NCI-H345 treated with DMSO at 0.1 percent for 48 hours (cell line): ENCODE measurements at regions not wholly inside any gene's neighbourhood (a gene's known extent, or its start where the extent isn't known, plus 50 kb on each side); places are given as distances from the start of the nearest gene placed in this dataset.

ENCODE experiments used
- DNase-seq: peaks from one replicate; lab custom pipeline; 2025; ENCODE audit not compliant: unreplicated experiment; lab: John Stamatoyannopoulos, UW

GRCh38 chr16:63982741-63983140 lies 1139.1 kb downstream of the CDH11 start:
- no peak for DNase-seq

DNA sequence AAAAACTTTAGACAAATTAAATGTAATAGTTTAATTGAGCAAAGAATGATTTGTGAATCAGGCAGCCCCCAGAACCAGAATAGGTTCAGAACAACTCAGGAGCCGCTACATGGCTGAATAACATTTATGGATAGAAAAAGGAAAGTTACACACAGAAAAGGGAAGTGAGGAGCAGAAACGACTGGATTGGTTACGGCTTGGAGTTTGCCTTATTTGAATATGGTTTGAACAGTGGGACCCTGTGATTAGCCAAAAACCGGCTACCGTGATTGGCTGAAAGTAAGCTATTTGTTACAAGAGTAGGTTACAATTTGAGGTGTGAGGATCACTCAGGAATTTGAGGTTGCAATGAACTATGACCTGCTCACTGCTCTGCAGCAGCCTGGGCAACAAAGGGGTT lies 1139.8 kb downstream of the CDH11 start:
- DNase-seq = no peak

DNA sequence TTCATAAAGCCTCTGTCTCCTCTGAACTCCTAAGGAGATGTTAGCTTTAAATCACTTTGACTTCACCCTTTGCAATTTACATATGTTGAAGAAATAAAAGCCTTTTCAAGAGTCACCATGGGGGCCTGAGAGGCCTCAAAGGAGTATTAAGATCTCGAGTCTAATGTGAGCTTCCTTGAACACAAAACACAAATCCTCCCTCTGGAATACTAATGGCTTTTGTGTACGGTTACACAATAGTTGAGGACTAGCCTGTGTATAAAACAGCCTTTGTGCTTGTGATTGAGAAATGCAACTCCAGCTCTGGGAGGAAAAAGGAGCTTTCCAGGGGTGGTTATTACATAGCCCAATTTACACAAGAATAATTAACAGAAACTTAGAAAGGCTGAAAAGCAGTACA lies 1140.2 kb downstream of the CDH11 start:
- DNase-seq = no peak

GRCh38 chr16:63980763-63981162 lies 1141.1 kb downstream of the CDH11 start:
- no peak for DNase-seq

DNA sequence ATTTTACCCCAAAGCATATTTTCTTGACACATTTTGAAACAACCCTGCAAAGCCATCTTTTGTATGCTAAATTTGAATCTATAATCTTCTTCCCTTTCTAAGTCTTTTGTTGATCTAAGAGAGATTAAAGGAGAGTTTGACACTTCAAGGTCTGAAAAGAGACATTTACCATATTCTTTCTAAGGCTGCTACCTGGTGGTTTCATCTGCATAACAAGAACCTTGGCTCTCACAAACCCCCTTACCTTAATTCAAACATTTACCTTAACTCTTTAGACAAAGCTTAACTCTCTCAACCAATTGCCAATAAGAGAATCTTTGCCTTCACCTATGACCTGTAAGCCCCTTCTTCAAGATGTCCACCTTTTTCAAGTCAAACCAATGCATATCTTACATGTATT lies 1143.6 kb downstream of the CDH11 start:
- no peak for DNase-seq

GRCh38 chr16:63976345-63976744 lies 1145.5 kb downstream of the CDH11 start:
- DNase-seq = no peak

- no peak for DNase-seq
These were observed 1146.2 kb downstream of the CDH11 start for GRCh38 chr16:63975669-63976068.

- no peak for DNase-seq
These were observed 1153.9 kb downstream of the CDH11 start for GRCh38 chr16:63967966-63968365.

DNA sequence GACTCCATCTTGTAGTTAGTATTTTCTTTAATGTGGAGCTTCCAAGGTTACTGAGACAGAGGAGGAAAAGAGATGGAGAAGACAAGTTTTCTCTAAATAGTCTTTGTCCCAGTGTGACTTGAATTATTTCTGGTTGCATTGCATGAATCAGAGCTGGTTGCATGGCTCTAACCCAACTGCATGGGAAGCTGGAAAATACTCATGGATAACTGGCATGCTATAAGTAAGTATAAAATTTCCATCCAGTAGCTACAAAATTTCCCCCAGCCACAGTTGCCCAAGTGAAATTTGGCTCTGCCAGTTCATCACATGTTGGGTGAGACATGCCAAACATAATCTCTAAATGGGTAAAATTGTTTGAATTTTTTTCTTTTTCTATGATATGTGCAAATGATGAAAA lies 1161.5 kb downstream of the CDH11 start:
- DNase-seq = no peak

DNA sequence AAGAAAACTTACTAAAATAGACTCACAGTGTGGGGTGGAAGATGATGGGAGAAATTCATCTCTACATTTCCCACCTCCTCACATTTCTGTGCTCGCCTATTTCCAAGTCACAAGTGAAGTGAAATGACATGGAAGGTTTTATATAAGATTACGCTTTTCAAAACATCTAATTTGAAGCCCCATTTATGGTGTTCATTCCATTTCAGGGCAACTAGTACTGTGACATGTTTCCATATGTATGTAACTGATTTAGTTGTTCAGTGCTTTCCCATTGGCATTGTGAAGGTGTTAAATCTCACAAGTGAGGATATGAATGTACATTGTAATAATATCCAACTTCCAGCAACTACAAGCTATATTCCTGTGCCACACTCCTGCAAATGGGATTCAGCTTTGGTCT lies 1174.8 kb downstream of the CDH11 start:
- DNase-seq = no peak

DNA sequence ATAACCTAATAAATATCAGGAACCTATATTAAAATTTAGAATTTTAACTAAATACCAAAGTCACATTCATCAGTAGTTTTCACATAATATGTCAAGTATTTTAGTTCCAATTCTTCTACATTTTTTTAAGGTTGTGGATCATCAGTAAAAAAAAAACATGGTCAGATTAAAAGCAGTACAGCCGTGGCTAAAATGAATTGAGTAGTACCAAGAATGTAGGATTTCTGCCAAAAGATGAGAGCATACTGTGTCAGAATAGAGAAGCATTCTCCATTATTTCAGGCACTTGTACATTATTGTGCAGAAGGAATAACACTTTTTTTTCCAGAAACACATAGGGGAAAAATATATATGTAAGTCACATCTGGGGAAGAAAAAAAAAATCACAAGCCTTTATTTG lies 1176.1 kb downstream of the CDH11 start:
- no peak for DNase-seq

DNA sequence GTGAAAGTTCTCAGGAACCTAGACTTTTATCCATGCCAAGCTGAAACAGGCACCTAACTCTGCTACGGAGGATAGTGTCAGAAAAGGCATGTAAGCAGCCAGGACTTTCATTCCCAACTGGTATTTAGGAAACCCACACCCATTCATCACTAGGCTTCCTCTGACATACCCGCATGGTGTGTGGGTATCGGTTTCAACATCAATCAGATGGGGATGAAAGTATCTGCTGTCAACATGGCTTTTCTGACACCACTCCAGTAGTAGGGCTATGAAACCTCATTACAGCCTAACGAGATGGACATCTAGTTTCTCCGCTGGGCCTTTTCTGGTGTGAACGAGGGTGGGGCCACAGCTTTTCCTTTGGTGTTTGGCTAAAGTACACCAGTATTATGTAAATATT lies 1178.3 kb downstream of the CDH11 start:
- no peak for DNase-seq

DNA sequence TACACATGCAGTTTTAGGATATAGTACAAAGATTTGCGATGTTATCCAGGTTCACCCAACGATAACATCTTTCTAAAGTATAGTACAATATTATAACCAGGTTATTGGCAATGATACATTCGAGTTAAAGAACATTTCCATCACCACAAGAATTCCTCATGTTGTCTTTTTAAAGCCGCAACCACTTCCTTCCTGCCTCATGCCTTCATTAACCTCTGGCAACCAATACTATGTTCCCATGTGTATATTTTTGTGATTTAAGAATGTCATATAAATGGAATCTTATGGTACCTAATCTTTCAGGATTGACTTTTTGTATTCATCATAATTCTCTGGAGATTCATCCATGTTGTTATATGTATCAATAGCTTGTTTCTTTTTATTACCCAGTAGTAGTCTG lies 1183.2 kb downstream of the CDH11 start:
- no peak for DNase-seq

DNA sequence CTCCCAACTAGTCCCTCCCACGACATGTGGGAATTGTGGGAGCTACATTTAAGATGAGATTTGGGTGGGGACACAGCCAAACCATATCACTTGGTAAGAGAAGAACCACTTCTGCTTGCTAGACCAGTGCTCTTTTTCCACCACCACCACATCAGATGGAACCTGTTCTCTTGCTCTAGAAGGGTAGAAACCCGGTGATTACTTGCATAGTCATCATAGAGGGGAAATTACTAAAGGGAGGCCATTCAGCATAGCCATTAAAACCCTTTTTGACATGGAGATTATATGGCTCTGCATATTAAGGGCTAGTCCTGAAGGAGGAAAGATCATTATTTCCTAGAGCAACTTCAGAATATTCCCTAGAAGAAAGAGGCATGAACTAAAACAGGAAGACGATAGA lies 1188.0 kb downstream of the CDH11 start:
- DNase-seq = no peak

- no peak for DNase-seq
These were observed 1193.4 kb downstream of the CDH11 start for GRCh38 chr16:63928421-63928820.

DNA sequence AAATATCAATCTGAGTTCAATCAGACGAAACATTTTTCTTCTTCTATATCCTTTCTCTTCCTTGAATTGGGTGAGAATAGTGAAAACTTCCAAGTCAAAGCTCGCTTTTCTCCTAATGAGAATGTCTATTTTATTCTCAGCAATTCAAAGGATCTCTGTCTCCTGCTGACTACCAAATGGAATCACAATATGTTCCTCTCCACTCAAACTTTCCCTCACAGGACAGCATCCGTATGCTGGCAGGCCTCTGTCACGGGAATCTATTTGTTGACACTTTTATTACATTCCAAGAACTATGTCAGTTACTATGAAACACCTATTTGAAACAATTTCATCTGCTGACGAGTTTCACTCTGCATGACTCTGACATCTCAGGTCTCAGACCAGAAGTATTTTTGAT lies 1196.6 kb downstream of the CDH11 start:
- DNase-seq = no peak

- DNase-seq = no peak
These were observed 1199.3 kb downstream of the CDH11 start for GRCh38 chr16:63922560-63922959.

DNA sequence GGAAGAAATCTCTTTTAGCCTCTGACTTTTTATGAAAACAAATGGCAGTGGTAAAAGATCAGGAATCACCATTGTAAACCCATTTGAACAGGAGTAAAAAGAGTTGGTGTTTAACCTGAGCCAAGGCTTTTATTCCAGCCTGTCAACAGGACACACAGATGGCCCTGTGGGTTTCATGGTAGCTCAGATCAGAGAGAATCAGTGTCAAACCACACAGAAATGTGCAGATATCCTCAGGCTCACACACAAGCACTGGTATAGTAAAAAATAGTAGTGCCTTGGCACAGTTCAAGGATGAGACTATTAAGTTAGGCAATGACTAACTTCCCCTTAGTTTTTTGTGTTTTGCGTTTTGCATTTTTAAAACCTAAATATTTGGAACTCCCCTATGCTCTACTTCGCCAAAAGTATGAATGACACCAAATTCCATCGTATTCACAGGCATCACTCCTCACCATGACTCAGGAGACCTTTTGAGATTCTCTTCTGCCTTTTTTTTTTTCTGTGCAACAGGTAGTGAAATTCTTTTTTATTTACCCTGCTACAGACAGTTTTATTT lies 1200.0 kb downstream of the CDH11 start:
- no peak for DNase-seq

- DNase-seq = no peak
These were observed 1208.6 kb downstream of the CDH11 start for GRCh38 chr16:63913290-63913689.

GRCh38 chr16:63907251-63907650 lies 1214.6 kb downstream of the CDH11 start:
- no peak for DNase-seq

- no peak for DNase-seq
These were observed 1216.9 kb downstream of the CDH11 start for GRCh38 chr16:63904930-63905329.

- DNase-seq = no peak
These were observed 1217.7 kb downstream of the CDH11 start for GRCh38 chr16:63904182-63904581.

DNA sequence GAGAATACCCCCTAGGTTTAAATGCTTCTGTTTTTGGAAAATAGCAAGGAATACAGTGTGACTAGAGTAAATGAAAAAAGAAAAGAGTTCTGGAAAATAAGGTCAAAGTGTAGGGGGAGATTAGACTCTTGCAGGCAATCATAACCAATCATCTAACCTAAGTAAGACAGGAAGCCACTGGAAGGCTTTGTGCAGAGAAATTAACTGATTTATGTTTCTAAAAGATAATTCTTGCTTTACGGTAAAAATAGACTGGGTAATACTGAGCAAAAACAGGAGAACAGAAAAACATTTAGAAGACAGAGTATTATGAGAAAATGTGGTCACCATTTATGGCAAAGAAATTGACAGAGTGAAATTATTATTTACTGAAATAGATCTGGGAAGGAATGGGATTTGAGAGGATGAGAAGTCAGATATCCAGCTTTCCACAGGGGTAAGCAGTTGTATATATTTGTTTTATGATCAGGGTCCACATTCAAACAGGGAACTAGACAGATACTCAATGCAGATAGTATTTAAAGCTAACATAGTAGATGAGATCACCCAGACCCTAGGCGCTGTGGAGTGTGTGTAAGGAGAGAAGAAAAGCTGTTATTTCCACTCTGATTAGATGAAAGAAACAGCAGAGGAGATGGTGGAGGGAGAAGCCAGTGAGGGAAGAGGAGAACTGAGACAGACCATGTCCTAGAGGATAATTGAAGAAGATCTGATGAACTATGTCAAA lies 1225.3 kb downstream of the CDH11 start:
- DNase-seq = no peak
